Panc1 (cell line): ENCODE measurements at regions not wholly inside any gene's neighbourhood (a gene's known extent, or its start where the extent isn't known, plus 50 kb on each side); places are given as distances from the start of the nearest gene placed in this dataset.

Experiments
- ATAC-seq: fragments of 200-7000 bp; cut with Tn5 transposase; 2 replicates; pipeline ENCODE4 v1.9.1; 2020; ENCODE audit warnings: mild to moderate bottlenecking, moderate library complexity
- BruUV-seq: library from RNA; stranded (reverse); fragments of 400-500 nt; replicated peaks from 2 replicates; lab custom pipeline; 2021; lab: Mats Ljungman, UMichigan
- CTCF ChIA-PET: fragments of 300-600 bp; sonication (Branson Sonifier 250); formaldehyde crosslinking; loops from one replicate; lab custom pipeline; 2022; ENCODE audit warnings: antibody characterized with exemption; lab: Charles Lee
- POLR2A ChIA-PET: fragments of 300-600 bp; sonication (Branson Sonifier 250); formaldehyde crosslinking; loops from one replicate; lab custom pipeline; 2022; ENCODE audit warnings: antibody characterized with exemption; lab: Charles Lee
- DNase-seq: peaks from one replicate; pipeline ENCODE4 v3.0.0-alpha.2; 2010; ENCODE audit warnings: low read depth, low spot score
- H3K27ac ChIP-seq: 2 replicates; pipeline ENCODE4 v1.5.1; 2011; ENCODE audit warnings: mild to moderate bottlenecking, low read length, inconsistent platforms
- H3K27me3 ChIP-seq: fragments of 200-500 bp; sonication (Bioruptor generic); 2 replicates; pipeline ENCODE4 v1.6.0; 2014; ENCODE audit warnings: low read length, inconsistent platforms; ENCODE audit not compliant: control insufficient read depth, insufficient read depth
- H3K36me3 ChIP-seq: fragments of 200-500 bp; sonication (Bioruptor generic); 2 replicates; pipeline ENCODE4 v1.5.1; 2014; ENCODE audit warnings: inconsistent platforms, mild to moderate bottlenecking, low read length, moderate library complexity; ENCODE audit not compliant: control insufficient read depth, insufficient read depth
- H3K4me1 ChIP-seq: 2 replicates; pipeline ENCODE4 v1.5.1; 2011; ENCODE audit warnings: inconsistent platforms, mild to moderate bottlenecking, low read length, moderate library complexity; ENCODE audit not compliant: control insufficient read depth, insufficient read depth
- H3K4me3 ChIP-seq, 2 experiments: 2 replicates each; pipeline ENCODE4 v1.5.1; 2011 to 2012; ENCODE audit warnings: low read depth in 2 of 2, low read length in 2 of 2, mild to moderate bottlenecking in 2 of 2, inconsistent platforms in 1 of 2, moderate library complexity in 1 of 2
- H3K9me3 ChIP-seq: fragments of 200-500 bp; sonication (Bioruptor generic); 2 replicates; pipeline ENCODE4 v1.5.1; 2014; ENCODE audit warnings: low read depth, mild to moderate bottlenecking, inconsistent platforms, low read length, moderate library complexity; ENCODE audit not compliant: control insufficient read depth, insufficient read depth
- POLR2AphosphoS5 ChIP-seq: IDR thresholded peaks from 2 replicates; pipeline ENCODE4 v1.6.1; 2012; ENCODE audit warnings: mild to moderate bottlenecking, low read depth, low read length, moderate library complexity
- SIN3A ChIP-seq: IDR thresholded peaks from 2 replicates; pipeline ENCODE4 v1.6.1; 2012; ENCODE audit warnings: low read depth, mild to moderate bottlenecking, low read length, moderate library complexity, borderline replicate concordance; ENCODE audit not compliant: insufficient read depth
- TCF7L2 ChIP-seq: IDR thresholded peaks from 2 replicates; pipeline ENCODE4 v1.6.1; 2011; ENCODE audit warnings: mild to moderate bottlenecking, low read depth, low read length, inconsistent platforms
- in situ Hi-C: cut with HindIII; loops from 2 replicates; pipeline ENCODE4 v1.10.0; 2016; ENCODE audit warnings: low sequenced_read_pairs, low pct_unique_long_range_greater_than_20kb
- intact Hi-C: fragments of 100-400 bp; cut with micrococcal nuclease; formaldehyde crosslinking; loops from one replicate; pipeline ENCODE4 v1.10.0; 2022; ENCODE audit not compliant: unreplicated experiment
- TF ChIP-seq, protein P1 (sequence below), 2 experiments: IDR thresholded peaks; 2 replicates each; pipeline ENCODE4 v1.6.1; 2011 to 2012; ENCODE audit warnings: low read depth in 2 of 2, control low read depth in 1 of 2, low read length in 1 of 2, mild to moderate bottlenecking in 1 of 2, moderate library complexity in 1 of 2; ENCODE audit not compliant: insufficient read depth in 1 of 2
- TF ChIP-seq, protein P2 (sequence below): fragments of 450-650 bp; IDR thresholded peaks from 2 replicates; pipeline ENCODE4 v1.5.1; 2017; ENCODE audit warnings: mild to moderate bottlenecking

DNA sequence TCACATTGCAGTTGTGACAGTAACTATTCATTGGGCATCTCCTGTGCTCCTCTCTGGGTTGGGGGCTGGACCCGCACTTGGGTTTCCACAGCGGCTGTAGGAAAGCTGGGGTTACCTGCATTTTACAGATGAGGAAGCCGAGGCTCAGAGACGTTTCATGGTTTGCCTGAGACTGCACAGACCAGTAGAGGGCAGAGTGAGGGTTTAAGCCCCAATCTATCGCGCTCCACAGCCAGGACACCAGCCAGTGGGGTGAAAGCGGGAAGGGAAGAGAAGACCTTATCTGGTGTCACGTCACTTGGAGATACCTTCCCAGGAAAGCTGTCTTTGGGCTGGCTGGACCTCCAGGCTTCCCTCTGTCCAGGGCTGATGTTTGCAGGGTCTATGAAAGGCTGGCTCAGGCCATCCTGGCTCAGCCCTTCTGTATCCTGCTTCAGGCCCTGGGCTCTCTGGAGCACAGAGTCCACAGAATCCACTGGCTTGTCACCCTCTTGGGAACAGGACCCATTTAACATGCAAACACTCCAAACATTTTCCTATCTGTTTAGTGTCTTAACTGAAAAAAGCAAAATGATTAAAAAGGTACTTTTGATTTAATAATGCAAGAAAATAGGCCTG, 167.7 kb downstream of the EMX2 start:
- no TSS peak for BruUV-seq
- H3K36me3 ChIP-seq = no peaks in the 10 kb centered on the region
- no peaks in the 10 kb centered on the region for H3K27me3 ChIP-seq
- TF ChIP-seq SIN3A (no peak), TCF7L2 (no peak), POLR2AphosphoS5 (no peak)
- TF ChIP-seq, protein P1, sequence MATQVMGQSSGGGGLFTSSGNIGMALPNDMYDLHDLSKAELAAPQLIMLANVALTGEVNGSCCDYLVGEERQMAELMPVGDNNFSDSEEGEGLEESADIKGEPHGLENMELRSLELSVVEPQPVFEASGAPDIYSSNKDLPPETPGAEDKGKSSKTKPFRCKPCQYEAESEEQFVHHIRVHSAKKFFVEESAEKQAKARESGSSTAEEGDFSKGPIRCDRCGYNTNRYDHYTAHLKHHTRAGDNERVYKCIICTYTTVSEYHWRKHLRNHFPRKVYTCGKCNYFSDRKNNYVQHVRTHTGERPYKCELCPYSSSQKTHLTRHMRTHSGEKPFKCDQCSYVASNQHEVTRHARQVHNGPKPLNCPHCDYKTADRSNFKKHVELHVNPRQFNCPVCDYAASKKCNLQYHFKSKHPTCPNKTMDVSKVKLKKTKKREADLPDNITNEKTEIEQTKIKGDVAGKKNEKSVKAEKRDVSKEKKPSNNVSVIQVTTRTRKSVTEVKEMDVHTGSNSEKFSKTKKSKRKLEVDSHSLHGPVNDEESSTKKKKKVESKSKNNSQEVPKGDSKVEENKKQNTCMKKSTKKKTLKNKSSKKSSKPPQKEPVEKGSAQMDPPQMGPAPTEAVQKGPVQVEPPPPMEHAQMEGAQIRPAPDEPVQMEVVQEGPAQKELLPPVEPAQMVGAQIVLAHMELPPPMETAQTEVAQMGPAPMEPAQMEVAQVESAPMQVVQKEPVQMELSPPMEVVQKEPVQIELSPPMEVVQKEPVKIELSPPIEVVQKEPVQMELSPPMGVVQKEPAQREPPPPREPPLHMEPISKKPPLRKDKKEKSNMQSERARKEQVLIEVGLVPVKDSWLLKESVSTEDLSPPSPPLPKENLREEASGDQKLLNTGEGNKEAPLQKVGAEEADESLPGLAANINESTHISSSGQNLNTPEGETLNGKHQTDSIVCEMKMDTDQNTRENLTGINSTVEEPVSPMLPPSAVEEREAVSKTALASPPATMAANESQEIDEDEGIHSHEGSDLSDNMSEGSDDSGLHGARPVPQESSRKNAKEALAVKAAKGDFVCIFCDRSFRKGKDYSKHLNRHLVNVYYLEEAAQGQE (IDR thresholded peaks at IDR 0.05; ENCODE audit: insufficient read depth in 1 of 2, low read depth in 2 of 2, low read length in 1 of 2) = no peak
- TF ChIP-seq, protein P2, sequence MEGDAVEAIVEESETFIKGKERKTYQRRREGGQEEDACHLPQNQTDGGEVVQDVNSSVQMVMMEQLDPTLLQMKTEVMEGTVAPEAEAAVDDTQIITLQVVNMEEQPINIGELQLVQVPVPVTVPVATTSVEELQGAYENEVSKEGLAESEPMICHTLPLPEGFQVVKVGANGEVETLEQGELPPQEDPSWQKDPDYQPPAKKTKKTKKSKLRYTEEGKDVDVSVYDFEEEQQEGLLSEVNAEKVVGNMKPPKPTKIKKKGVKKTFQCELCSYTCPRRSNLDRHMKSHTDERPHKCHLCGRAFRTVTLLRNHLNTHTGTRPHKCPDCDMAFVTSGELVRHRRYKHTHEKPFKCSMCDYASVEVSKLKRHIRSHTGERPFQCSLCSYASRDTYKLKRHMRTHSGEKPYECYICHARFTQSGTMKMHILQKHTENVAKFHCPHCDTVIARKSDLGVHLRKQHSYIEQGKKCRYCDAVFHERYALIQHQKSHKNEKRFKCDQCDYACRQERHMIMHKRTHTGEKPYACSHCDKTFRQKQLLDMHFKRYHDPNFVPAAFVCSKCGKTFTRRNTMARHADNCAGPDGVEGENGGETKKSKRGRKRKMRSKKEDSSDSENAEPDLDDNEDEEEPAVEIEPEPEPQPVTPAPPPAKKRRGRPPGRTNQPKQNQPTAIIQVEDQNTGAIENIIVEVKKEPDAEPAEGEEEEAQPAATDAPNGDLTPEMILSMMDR = peak; percentile 55
- no peaks in the 10 kb centered on the region for H3K9me3 ChIP-seq
- no peak for DNase-seq
- in situ Hi-C loops (no loop called here), intact Hi-C loops (no loop called here)
- peak; percentile 45; the same call in 1 of the 2 replicates for ATAC-seq
- no peaks in the 10 kb centered on the region for H3K4me1 ChIP-seq
- POLR2A ChIA-PET = no interaction called here
- no peak overlapping the region for H3K4me3 ChIP-seq
- H3K27ac ChIP-seq = no peak overlapping the region
- CTCF ChIA-PET = interaction anchor here (0.6 kb wide), 1 partner anchor 59 kb away, joined by 4 read pairs; no protein-coding TSS in a partner anchor

DNA sequence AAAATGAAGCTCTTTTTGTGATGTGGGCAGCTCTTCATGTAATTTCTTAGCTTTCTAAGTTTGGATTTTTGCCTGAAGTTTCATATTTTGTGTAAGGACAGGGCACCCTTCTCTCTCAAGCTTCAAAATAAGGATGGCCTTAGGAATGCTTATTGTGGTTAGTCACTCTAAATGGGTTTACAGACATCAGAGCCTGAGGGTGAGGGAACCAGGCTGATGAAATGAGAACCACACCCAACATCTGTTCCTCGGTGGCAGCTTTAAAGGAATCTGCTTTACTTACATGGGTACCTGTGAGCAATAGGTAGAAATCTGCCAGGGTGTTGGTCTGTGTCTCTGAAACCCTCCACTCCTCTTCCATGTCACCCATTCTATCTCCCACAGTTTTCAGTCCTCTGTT, 174.3 kb downstream of the EMX2 start:
- no peak for ATAC-seq
- Histone ChIP-seq H3K4me3 (no peak overlapping the region), H3K36me3 (no peaks in the 10 kb centered on the region), H3K27me3 (0 out of 2 replicates have a peak, but pooled peaks cover 2% of the 10 kb centered on the region), H3K9me3 (no peaks in the 10 kb centered on the region), H3K27ac (no peak overlapping the region), H3K4me1 (no peaks in the 10 kb centered on the region)
- TF ChIP-seq SIN3A (no peak), TCF7L2 (no peak), POLR2AphosphoS5 (no peak)
- TF ChIP-seq, protein P1 (IDR thresholded peaks at IDR 0.05; ENCODE audit: insufficient read depth in 1 of 2, low read depth in 2 of 2, low read length in 1 of 2) = no peak
- TF ChIP-seq, protein P2 = no peak
- intact Hi-C loops = no loop called here
- CTCF ChIA-PET = no interaction called here
- in situ Hi-C loops = no loop called here
- POLR2A ChIA-PET = interaction anchor here (0.6 kb wide), 1 partner anchor 26 kb away, joined by 3 read pairs; no protein-coding TSS in a partner anchor
- no TSS peak for BruUV-seq
- no peak for DNase-seq
